H9 (cell line): ENCODE measurements at regions not wholly inside any gene's neighbourhood (a gene's known extent, or its start where the extent isn't known, plus 50 kb on each side); places are given as distances from the start of the nearest gene placed in this dataset.
A peak's percentile ranks its signal among the peaks of the same experiment; 100 is the strongest.

Experiments used
- DNase-seq: peaks from one replicate; pipeline ENCODE4 v3.0.0-alpha.2; 2017
- H2AFZ ChIP-seq: one replicate; pipeline ENCODE4 v1.6.1; 2013; ENCODE audit warnings: mild to moderate bottlenecking, low read length, control low read depth, moderate library complexity
- H2AK5ac ChIP-seq: 2 replicates; pipeline ENCODE4 v1.6.1; 2013; ENCODE audit warnings: low read length, control low read depth, mixed read lengths; ENCODE audit not compliant: insufficient read length
- H2BK120ac ChIP-seq: one replicate; pipeline ENCODE4 v1.6.1; 2013; ENCODE audit warnings: low read depth, mild to moderate bottlenecking, low read length, control low read depth, inconsistent platforms; ENCODE audit not compliant: poor library complexity, severe bottlenecking
- H2BK12ac ChIP-seq: 2 replicates; pipeline ENCODE4 v1.6.1; 2013; ENCODE audit warnings: low read length, control low read depth, mixed read lengths, low read depth; ENCODE audit not compliant: insufficient read length
- H2BK15ac ChIP-seq: 2 replicates; pipeline ENCODE4 v1.6.1; 2013; ENCODE audit warnings: low read depth, low read length, control low read depth
- H2BK20ac ChIP-seq: one replicate; pipeline ENCODE4 v1.6.1; 2013; ENCODE audit warnings: low read depth, mild to moderate bottlenecking, low read length, control low read depth, inconsistent platforms; ENCODE audit not compliant: poor library complexity, severe bottlenecking
- H2BK5ac ChIP-seq: 2 replicates; pipeline ENCODE4 v1.6.1; 2013; ENCODE audit warnings: low read length, control low read depth, mixed read lengths; ENCODE audit not compliant: insufficient read length
- H3K14ac ChIP-seq: 2 replicates; pipeline ENCODE4 v1.6.1; 2013; ENCODE audit warnings: low read length, control low read depth; ENCODE audit not compliant: insufficient read depth
- H3K18ac ChIP-seq: 2 replicates; pipeline ENCODE4 v1.6.1; 2013; ENCODE audit warnings: low read depth, mild to moderate bottlenecking, mixed read lengths, low read length, control low read depth; ENCODE audit not compliant: insufficient read length
- H3K23ac ChIP-seq: 2 replicates; pipeline ENCODE4 v1.6.1; 2013; ENCODE audit warnings: low read length, control low read depth, mixed read lengths, low read depth; ENCODE audit not compliant: insufficient read length
- H3K23me2 ChIP-seq: 2 replicates; pipeline ENCODE4 v1.6.1; 2013; ENCODE audit warnings: low read depth, mild to moderate bottlenecking, mixed read lengths, low read length, control low read depth; ENCODE audit not compliant: insufficient read length, poor library complexity, severe bottlenecking
- H3K27ac ChIP-seq: 2 replicates; pipeline ENCODE4 v1.5.1; 2013; ENCODE audit warnings: low read length, control low read depth, mixed read lengths, low read depth; ENCODE audit not compliant: insufficient read length
- H3K27me3 ChIP-seq: 2 replicates; pipeline ENCODE4 v1.6.1; 2013; ENCODE audit warnings: low read length, control low read depth, inconsistent platforms; ENCODE audit not compliant: insufficient read depth
- H3K4ac ChIP-seq: 2 replicates; pipeline ENCODE4 v1.6.1; 2013; ENCODE audit warnings: low read depth, mild to moderate bottlenecking, control low read depth, inconsistent platforms, low read length, moderate library complexity
- H3K4me1 ChIP-seq: 2 replicates; pipeline ENCODE4 v1.6.1; 2013; ENCODE audit warnings: low read length, control low read depth, inconsistent platforms; ENCODE audit not compliant: insufficient read depth
- H3K4me2 ChIP-seq: 2 replicates; pipeline ENCODE4 v1.6.1; 2013; ENCODE audit warnings: low read length, control low read depth, mixed read lengths; ENCODE audit not compliant: insufficient read length, insufficient read depth
- H3K56ac ChIP-seq: 2 replicates; pipeline ENCODE4 v1.6.1; 2013; ENCODE audit warnings: low read depth, mild to moderate bottlenecking, mixed read lengths, low read length, control low read depth; ENCODE audit not compliant: insufficient read length
- H3K79me1 ChIP-seq: 2 replicates; pipeline ENCODE4 v1.6.1; 2013; ENCODE audit warnings: low read depth, mild to moderate bottlenecking, moderate library complexity, low read length, control low read depth, inconsistent platforms; ENCODE audit not compliant: insufficient read depth, poor library complexity, severe bottlenecking
- H3K79me2 ChIP-seq: 2 replicates; pipeline ENCODE4 v1.6.1; 2013; ENCODE audit warnings: low read length, control low read depth, inconsistent platforms; ENCODE audit not compliant: insufficient read depth
- H3K9ac ChIP-seq: 2 replicates; pipeline ENCODE4 v1.6.1; 2013; ENCODE audit warnings: low read length, control low read depth, mixed read lengths; ENCODE audit not compliant: insufficient read length; ENCODE audit errors: extremely low read depth
- H3K9me3 ChIP-seq: one replicate; pipeline ENCODE4 v1.6.1; 2013; ENCODE audit warnings: low read depth, low read length, inconsistent platforms; ENCODE audit not compliant: control insufficient read depth
- H3T11ph ChIP-seq: one replicate; pipeline ENCODE4 v1.6.1; 2013; ENCODE audit warnings: mild to moderate bottlenecking, low read length, control low read depth, inconsistent platforms
- H4K20me1 ChIP-seq: one replicate; pipeline ENCODE4 v1.6.1; 2013; ENCODE audit not compliant: control insufficient read depth, insufficient read length, insufficient read depth
- H4K5ac ChIP-seq: 2 replicates; pipeline ENCODE4 v1.6.1; 2013; ENCODE audit warnings: low read depth, mild to moderate bottlenecking, mixed read lengths, low read length, control low read depth; ENCODE audit not compliant: insufficient read length
- H4K8ac ChIP-seq: replicated peaks from 2 replicates; pipeline ENCODE4 v1.6.1; 2013; ENCODE audit warnings: low read length, control low read depth, mixed read lengths, low read depth; ENCODE audit not compliant: insufficient read length
- H4K91ac ChIP-seq: 2 replicates; pipeline ENCODE4 v1.6.1; 2013; ENCODE audit warnings: low read depth, mild to moderate bottlenecking, moderate library complexity, mixed read lengths, low read length, control low read depth; ENCODE audit not compliant: insufficient read length
- H3K27ac Mint-ChIP-seq, 3 experiments: 2 replicates in 2 of 3; 3 replicates in 1 of 3; pipeline ENCODE4 v1.8.0; 2020 to 2021; ENCODE audit warnings: mixed read lengths in 3 of 3, mild to moderate bottlenecking in 1 of 3, moderate library complexity in 1 of 3
- H3K27me3 Mint-ChIP-seq: 2 replicates; pipeline ENCODE4 v1.8.0; 2021; ENCODE audit warnings: low read depth, mild to moderate bottlenecking, moderate library complexity, mixed read lengths
- H3K36me3 Mint-ChIP-seq, 3 experiments: 2 replicates in 2 of 3; 3 replicates in 1 of 3; pipeline ENCODE4 v1.8.0; 2020 to 2021; ENCODE audit warnings: low read depth in 3 of 3, mixed read lengths in 3 of 3; ENCODE audit not compliant: insufficient read depth in 1 of 3
- H3K4me1 Mint-ChIP-seq, 2 experiments: 2 replicates each; pipeline ENCODE4 v1.8.0; 2020; ENCODE audit warnings: mixed read lengths in 2 of 2
- H3K4me3 Mint-ChIP-seq, 2 experiments: 2 replicates in 1 of 2; 3 replicates in 1 of 2; pipeline ENCODE4 v1.8.0; 2020 to 2021; ENCODE audit warnings: mild to moderate bottlenecking in 2 of 2, mixed read lengths in 2 of 2, moderate library complexity in 1 of 2
- H3K9me3 Mint-ChIP-seq, 2 experiments: 2 replicates in 1 of 2; 3 replicates in 1 of 2; pipeline ENCODE4 v1.8.0; 2020; ENCODE audit warnings: mild to moderate bottlenecking in 2 of 2, mixed read lengths in 2 of 2, moderate library complexity in 1 of 2
- WGBS: extraction: QIAGEN DNeasy Blood & Tissue Kit; methylation state at CpG from one replicate; pipeline ENCODE4 v1.1.7; 2013; ENCODE audit warnings: missing lambda C conversion rate, low lambda C conversion rate, mixed read lengths; ENCODE audit not compliant: insufficient read length; ENCODE audit errors: extremely low coverage; 5-methylcytosine and 5-hydroxymethylcytosine counted together
- TF ChIP-seq, protein P1 (sequence below): fragments of 200-600 bp; sonication (generic); conservative IDR thresholded peaks from 3 replicates; pipeline ENCODE4 v1.8.0; 2021; ENCODE audit warnings: antibody characterized with exemption, mild to moderate bottlenecking

- Mint-ChIP-seq H3K9me3 (peaks cover 0 to 4% of the 10 kb centered on the region in 2 experiments; a peak in 1 of 5 replicates), H3K4me3 (no peak overlapping the region), H3K36me3 (no peaks in the 10 kb centered on the region), H3K27me3 (peaks cover 14% of the 10 kb centered on the region), H3K4me1 (peaks cover 34 to 49% of the 10 kb centered on the region in 2 experiments), H3K27ac (no peak overlapping the region)
- H2AK5ac ChIP-seq, result no peak overlapping the region
- no peak overlapping the region for H3K14ac ChIP-seq
- H4K20me1 ChIP-seq, result no peaks in the 10 kb centered on the region
- H3K4ac ChIP-seq, result no peak overlapping the region
- WGBS, result no CpG with 5 or more reads among the region's 12 CpGs
- no peak overlapping the region for H3K27ac ChIP-seq
- H3T11ph ChIP-seq, result no peak overlapping the region
- H2BK20ac ChIP-seq, result no peak overlapping the region
- H3K27me3 ChIP-seq, result no peaks in the 10 kb centered on the region
- no peak overlapping the region for H3K18ac ChIP-seq
- no peak overlapping the region for H2BK5ac ChIP-seq
- peaks cover 3% of the 10 kb centered on the region; the same call in 1 of the 2 replicates for H3K4me1 ChIP-seq
- no peak overlapping the region for H3K9ac ChIP-seq
- H3K79me2 ChIP-seq, result no peaks in the 10 kb centered on the region
- H3K23me2 ChIP-seq, result no peaks in the 10 kb centered on the region
- H3K56ac ChIP-seq, result no peak overlapping the region
- no peak overlapping the region for H4K5ac ChIP-seq
- no peaks in the 10 kb centered on the region for H3K79me1 ChIP-seq
- H3K9me3 ChIP-seq, result no peaks in the 10 kb centered on the region
- H2BK120ac ChIP-seq, result no peak overlapping the region
- no peak overlapping the region for H3K23ac ChIP-seq
- TF ChIP-seq, protein P1, sequence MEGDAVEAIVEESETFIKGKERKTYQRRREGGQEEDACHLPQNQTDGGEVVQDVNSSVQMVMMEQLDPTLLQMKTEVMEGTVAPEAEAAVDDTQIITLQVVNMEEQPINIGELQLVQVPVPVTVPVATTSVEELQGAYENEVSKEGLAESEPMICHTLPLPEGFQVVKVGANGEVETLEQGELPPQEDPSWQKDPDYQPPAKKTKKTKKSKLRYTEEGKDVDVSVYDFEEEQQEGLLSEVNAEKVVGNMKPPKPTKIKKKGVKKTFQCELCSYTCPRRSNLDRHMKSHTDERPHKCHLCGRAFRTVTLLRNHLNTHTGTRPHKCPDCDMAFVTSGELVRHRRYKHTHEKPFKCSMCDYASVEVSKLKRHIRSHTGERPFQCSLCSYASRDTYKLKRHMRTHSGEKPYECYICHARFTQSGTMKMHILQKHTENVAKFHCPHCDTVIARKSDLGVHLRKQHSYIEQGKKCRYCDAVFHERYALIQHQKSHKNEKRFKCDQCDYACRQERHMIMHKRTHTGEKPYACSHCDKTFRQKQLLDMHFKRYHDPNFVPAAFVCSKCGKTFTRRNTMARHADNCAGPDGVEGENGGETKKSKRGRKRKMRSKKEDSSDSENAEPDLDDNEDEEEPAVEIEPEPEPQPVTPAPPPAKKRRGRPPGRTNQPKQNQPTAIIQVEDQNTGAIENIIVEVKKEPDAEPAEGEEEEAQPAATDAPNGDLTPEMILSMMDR, result 0 out of 3 replicates have a peak, but pooled peaks have one; percentile 14
- no peak overlapping the region for H2BK15ac ChIP-seq
- no peak overlapping the region for H3K4me2 ChIP-seq
- H2AFZ ChIP-seq, result no peak overlapping the region
- DNase-seq, result no peak
- H4K91ac ChIP-seq, result no peak overlapping the region
- no peak overlapping the region for H2BK12ac ChIP-seq
- H4K8ac ChIP-seq, result no peak overlapping the region
Observed at GRCh38 chr5:176727528-176727900, 80.2 kb downstream of the TSPAN17 start.
